Naive B cell (primary cell): ENCODE measurements at regions not wholly inside any gene's neighbourhood (a gene's known extent, or its start where the extent isn't known, plus 50 kb on each side); places are given as distances from the start of the nearest gene placed in this dataset.

Experiments
- ATAC-seq, 2 donors: fragments of 150-1000 bp; cut with Tn5 transposase; 2 replicates each; pipeline ENCODE4 v1.10.0; 2021; ENCODE audit warnings: low read depth in 2 of 2, mild to moderate bottlenecking in 2 of 2, moderate library complexity in 2 of 2
- DNase-seq: peaks from one replicate; pipeline ENCODE4 v3.0.0; 2022
- H3K27ac Mint-ChIP-seq, 6 donors: one replicate each; pipeline ENCODE4 v1.8.0; 2020 to 2022; ENCODE audit warnings: mild to moderate bottlenecking in 6 of 6, mixed read lengths in 6 of 6, moderate library complexity in 5 of 6, inconsistent platforms in 2 of 6
- H3K27me3 Mint-ChIP-seq, 3 donors: one replicate each; pipeline ENCODE4 v1.8.0; 2021 to 2022; ENCODE audit warnings: mixed read lengths in 3 of 3, mild to moderate bottlenecking in 1 of 3
- H3K36me3 Mint-ChIP-seq, 2 donors: one replicate each; pipeline ENCODE4 v1.8.0; 2020 to 2022; ENCODE audit warnings: mixed read lengths in 2 of 2, inconsistent platforms in 1 of 2, mild to moderate bottlenecking in 1 of 2
- H3K4me1 Mint-ChIP-seq, 3 donors: one replicate each; pipeline ENCODE4 v1.8.0; 2020 to 2022; ENCODE audit warnings: mixed read lengths in 3 of 3, inconsistent platforms in 1 of 3, mild to moderate bottlenecking in 1 of 3, moderate library complexity in 1 of 3
- H3K4me3 Mint-ChIP-seq, 8 donors: one replicate each; pipeline ENCODE4 v1.8.0; 2020 to 2022; ENCODE audit warnings: mild to moderate bottlenecking in 8 of 8, mixed read lengths in 8 of 8, moderate library complexity in 8 of 8, inconsistent platforms in 2 of 8
- H3K9me3 Mint-ChIP-seq, 7 donors: one replicate each; pipeline ENCODE4 v1.8.0; 2020 to 2022; ENCODE audit warnings: mixed read lengths in 7 of 7, mild to moderate bottlenecking in 5 of 7, inconsistent platforms in 2 of 7, moderate library complexity in 1 of 7

- no peak for DNase-seq
- Mint-ChIP-seq H3K36me3 (no peaks in the 10 kb centered on the region), H3K27me3 (no peaks in the 10 kb centered on the region), H3K4me3 (no peak overlapping the region), H3K9me3 (no peaks in the 10 kb centered on the region), H3K4me1 (no peaks in the 10 kb centered on the region), H3K27ac (no peak overlapping the region)
- ATAC-seq, result no peak
Measured at GRCh38 chr11:25860677-25861450, 471.1 kb upstream of the ANO3 start.

GRCh38 chr11:25862159-25862558 is 469.8 kb upstream of the ANO3 start:
- no peak overlapping the region for H3K27ac Mint-ChIP-seq
- H3K27me3 Mint-ChIP-seq, result no peaks in the 10 kb centered on the region
- no peaks in the 10 kb centered on the region for H3K36me3 Mint-ChIP-seq
- DNase-seq (no peak), ATAC-seq (no peak)
- no peaks in the 10 kb centered on the region for H3K4me1 Mint-ChIP-seq
- no peaks in the 10 kb centered on the region for H3K9me3 Mint-ChIP-seq
- no peak overlapping the region for H3K4me3 Mint-ChIP-seq

GRCh38 chr11:25863986-25864385 is 467.9 kb upstream of the ANO3 start:
- no peak overlapping the region for H3K4me3 Mint-ChIP-seq
- no peaks in the 10 kb centered on the region for H3K27me3 Mint-ChIP-seq
- ATAC-seq (no peak), DNase-seq (no peak)
- no peaks in the 10 kb centered on the region for H3K4me1 Mint-ChIP-seq
- no peak overlapping the region for H3K27ac Mint-ChIP-seq
- no peaks in the 10 kb centered on the region for H3K9me3 Mint-ChIP-seq
- no peaks in the 10 kb centered on the region for H3K36me3 Mint-ChIP-seq

GRCh38 chr11:25876456-25876965 is 455.4 kb upstream of the ANO3 start:
- ATAC-seq (no peak), DNase-seq (no peak)
- no peaks in the 10 kb centered on the region for H3K27me3 Mint-ChIP-seq
- no peak overlapping the region for H3K4me3 Mint-ChIP-seq
- no peaks in the 10 kb centered on the region for H3K4me1 Mint-ChIP-seq
- H3K36me3 Mint-ChIP-seq, result no peaks in the 10 kb centered on the region
- H3K27ac Mint-ChIP-seq, result no peak overlapping the region
- peaks cover 0 to 8% (median 0%) of the 10 kb centered on the region in 7 donors for H3K9me3 Mint-ChIP-seq

GRCh38 chr11:25886036-25886435 is 445.9 kb upstream of the ANO3 start:
- H3K27ac Mint-ChIP-seq, result no peak overlapping the region
- ATAC-seq (no peak), DNase-seq (no peak)
- no peak overlapping the region for H3K4me3 Mint-ChIP-seq
- no peaks in the 10 kb centered on the region for H3K27me3 Mint-ChIP-seq
- no peaks in the 10 kb centered on the region for H3K36me3 Mint-ChIP-seq
- H3K9me3 Mint-ChIP-seq, result peaks cover 0 to 3% (median 0%) of the 10 kb centered on the region in 7 donors
- no peaks in the 10 kb centered on the region for H3K4me1 Mint-ChIP-seq

- H3K4me3 Mint-ChIP-seq, result no peak overlapping the region
Measured at GRCh38 chr11:25890626-25891260, 441.2 kb upstream of the ANO3 start.

GRCh38 chr11:25891960-25892359 is 440.0 kb upstream of the ANO3 start:
- DNase-seq (no peak), ATAC-seq (no peak)
- Mint-ChIP-seq H3K4me1 (no peaks in the 10 kb centered on the region), H3K27ac (no peak overlapping the region), H3K9me3 (no peaks in the 10 kb centered on the region), H3K36me3 (no peaks in the 10 kb centered on the region), H3K27me3 (no peaks in the 10 kb centered on the region), H3K4me3 (no peak overlapping the region)

More at GRCh38 chr11:25890626-25891260, 441.2 kb upstream of the ANO3 start:
- H3K27me3 Mint-ChIP-seq, result no peaks in the 10 kb centered on the region
- no peaks in the 10 kb centered on the region for H3K9me3 Mint-ChIP-seq
- no peaks in the 10 kb centered on the region for H3K4me1 Mint-ChIP-seq
- ATAC-seq, result no peak
- no peak overlapping the region for H3K27ac Mint-ChIP-seq
- no peak for DNase-seq
- H3K36me3 Mint-ChIP-seq, result no peaks in the 10 kb centered on the region

- ATAC-seq, result no peak
- Mint-ChIP-seq H3K27ac (no peak overlapping the region), H3K36me3 (no peaks in the 10 kb centered on the region), H3K4me3 (no peak overlapping the region), H3K4me1 (no peaks in the 10 kb centered on the region), H3K9me3 (peaks cover 0 to 1% (median 0%) of the 10 kb centered on the region in 7 donors), H3K27me3 (no peaks in the 10 kb centered on the region)
- DNase-seq, result no peak
Measured at GRCh38 chr11:25899617-25900160, 432.2 kb upstream of the ANO3 start.

GRCh38 chr11:25900814-25901213 is 431.1 kb upstream of the ANO3 start:
- Mint-ChIP-seq H3K36me3 (no peaks in the 10 kb centered on the region), H3K4me3 (no peak overlapping the region), H3K27ac (no peak overlapping the region), H3K27me3 (no peaks in the 10 kb centered on the region), H3K9me3 (peaks cover 0 to 5% (median 0%) of the 10 kb centered on the region in 7 donors), H3K4me1 (no peaks in the 10 kb centered on the region)
- DNase-seq, result no peak
- no peak for ATAC-seq

GRCh38 chr11:25901415-25901814 is 430.5 kb upstream of the ANO3 start:
- no peaks in the 10 kb centered on the region for H3K27me3 Mint-ChIP-seq
- peaks cover 0 to 5% (median 0%) of the 10 kb centered on the region in 7 donors for H3K9me3 Mint-ChIP-seq
- H3K36me3 Mint-ChIP-seq, result no peaks in the 10 kb centered on the region
- H3K27ac Mint-ChIP-seq, result no peak overlapping the region
- H3K4me1 Mint-ChIP-seq, result no peaks in the 10 kb centered on the region
- H3K4me3 Mint-ChIP-seq, result no peak overlapping the region
- ATAC-seq, result no peak
- no peak for DNase-seq

GRCh38 chr11:25902476-25902875 is 429.5 kb upstream of the ANO3 start:
- Mint-ChIP-seq H3K4me1 (no peaks in the 10 kb centered on the region), H3K27me3 (no peaks in the 10 kb centered on the region), H3K4me3 (no peak overlapping the region), H3K27ac (no peak overlapping the region), H3K36me3 (no peaks in the 10 kb centered on the region), H3K9me3 (peaks cover 0 to 5% (median 0%) of the 10 kb centered on the region in 7 donors)
- DNase-seq (no peak), ATAC-seq (no peak)

GRCh38 chr11:25908726-25909125 is 423.2 kb upstream of the ANO3 start:
- Mint-ChIP-seq H3K36me3 (no peaks in the 10 kb centered on the region), H3K9me3 (peaks cover 0 to 6% (median 0%) of the 10 kb centered on the region in 7 donors), H3K27ac (no peak overlapping the region), H3K27me3 (no peaks in the 10 kb centered on the region), H3K4me3 (no peak overlapping the region), H3K4me1 (no peaks in the 10 kb centered on the region)
- ATAC-seq, result no peak
- DNase-seq, result no peak

GRCh38 chr11:25910086-25910485 is 421.8 kb upstream of the ANO3 start:
- ATAC-seq, result no peak
- no peaks in the 10 kb centered on the region for H3K27me3 Mint-ChIP-seq
- H3K27ac Mint-ChIP-seq, result no peak overlapping the region
- no peaks in the 10 kb centered on the region for H3K4me1 Mint-ChIP-seq
- H3K4me3 Mint-ChIP-seq, result no peak overlapping the region
- no peak for DNase-seq
- H3K36me3 Mint-ChIP-seq, result no peaks in the 10 kb centered on the region
- peaks cover 0 to 11% (median 4%) of the 10 kb centered on the region in 7 donors for H3K9me3 Mint-ChIP-seq

GRCh38 chr11:25920356-25920755 is 411.6 kb upstream of the ANO3 start:
- Mint-ChIP-seq H3K9me3 (peaks cover 5 to 30% (median 11%) of the 10 kb centered on the region in 7 donors), H3K27ac (no peak overlapping the region), H3K4me3 (no peak overlapping the region), H3K27me3 (peaks cover 0 to 3% (median 0%) of the 10 kb centered on the region in 3 donors), H3K36me3 (peaks cover 0 to 9% of the 10 kb centered on the region in 2 donors), H3K4me1 (no peaks in the 10 kb centered on the region)
- DNase-seq, result no peak
- no peak for ATAC-seq
